Trophoblast cell (in vitro differentiated cells and primary cell): ENCODE measurements at regions not wholly inside any gene's neighbourhood (a gene's known extent, or its start where the extent isn't known, plus 50 kb on each side); places are given as distances from the start of the nearest gene placed in this dataset.
"Not testable (repeated sequence)": the region's sequence is repeated elsewhere in the genome, so short reads cannot be mapped to it uniquely, and the experiment has no call there.

Experiments used
- DNase-seq, 2 donors: peaks; one replicate each; pipeline ENCODE4 v3.0.0-alpha.2; 2016
- H2AFZ ChIP-seq: 2 replicates; pipeline ENCODE4 v1.6.1; 2013; ENCODE audit warnings: low read length, moderate library complexity, mild to moderate bottlenecking; ENCODE audit not compliant: insufficient read depth, poor library complexity
- H2AK5ac ChIP-seq: 2 replicates; pipeline ENCODE4 v1.6.1; 2013; ENCODE audit warnings: mild to moderate bottlenecking, low read length
- H2BK120ac ChIP-seq: 2 replicates; pipeline ENCODE4 v1.6.1; 2013; ENCODE audit warnings: low read length, mild to moderate bottlenecking, moderate library complexity; ENCODE audit not compliant: insufficient read depth, poor library complexity
- H2BK12ac ChIP-seq: 2 replicates; pipeline ENCODE4 v1.6.1; 2013; ENCODE audit warnings: mild to moderate bottlenecking, low read length, moderate library complexity
- H2BK5ac ChIP-seq: 2 replicates; pipeline ENCODE4 v1.6.1; 2013; ENCODE audit warnings: low read length, low read depth, moderate library complexity, mild to moderate bottlenecking; ENCODE audit not compliant: poor library complexity
- H3K14ac ChIP-seq: 2 replicates; pipeline ENCODE4 v1.6.1; 2013; ENCODE audit warnings: mild to moderate bottlenecking, low read length
- H3K18ac ChIP-seq: 2 replicates; pipeline ENCODE4 v1.6.1; 2013; ENCODE audit warnings: mild to moderate bottlenecking, low read length
- H3K23ac ChIP-seq: 2 replicates; pipeline ENCODE4 v1.6.1; 2013; ENCODE audit warnings: low read length
- H3K27ac ChIP-seq: 2 replicates; pipeline ENCODE4 v1.5.1; 2013; ENCODE audit warnings: low read depth, mild to moderate bottlenecking, inconsistent platforms, low read length, moderate library complexity
- H3K27me3 ChIP-seq: 2 replicates; pipeline ENCODE4 v1.6.1; 2013; ENCODE audit warnings: inconsistent platforms, mild to moderate bottlenecking, low read length, moderate library complexity; ENCODE audit not compliant: insufficient read depth
- H3K36me3 ChIP-seq, 2 experiments: 1 replicate in 1 of 2; 2 replicates in 1 of 2; pipeline ENCODE4 v1.6.1; 2013; ENCODE audit warnings: low read length in 2 of 2, mild to moderate bottlenecking in 2 of 2, moderate library complexity in 1 of 2; ENCODE audit not compliant: insufficient read depth in 2 of 2, control insufficient read depth in 1 of 2
- H3K4ac ChIP-seq: 2 replicates; pipeline ENCODE4 v1.6.1; 2013; ENCODE audit warnings: low read depth, mild to moderate bottlenecking, low read length, moderate library complexity
- H3K4me1 ChIP-seq, 2 experiments: 1 replicate in 1 of 2; 2 replicates in 1 of 2; pipeline ENCODE4 v1.6.1; 2013; ENCODE audit warnings: low read length in 2 of 2, mild to moderate bottlenecking in 2 of 2, moderate library complexity in 1 of 2; ENCODE audit not compliant: insufficient read depth in 2 of 2, control insufficient read depth in 1 of 2
- H3K4me2 ChIP-seq: 2 replicates; pipeline ENCODE4 v1.6.1; 2013; ENCODE audit warnings: inconsistent platforms, mild to moderate bottlenecking, low read length, moderate library complexity
- H3K4me3 ChIP-seq: 2 replicates; pipeline ENCODE4 v1.5.1; 2013; ENCODE audit warnings: mild to moderate bottlenecking, low read depth, low read length, inconsistent platforms
- H3K79me1 ChIP-seq: one replicate; pipeline ENCODE4 v1.6.1; 2013; ENCODE audit warnings: low read length
- H3K79me2 ChIP-seq: 2 replicates; pipeline ENCODE4 v1.6.1; 2013; ENCODE audit warnings: low read length, mild to moderate bottlenecking; ENCODE audit not compliant: control insufficient read depth, insufficient read depth, poor library complexity
- H3K9ac ChIP-seq: 2 replicates; pipeline ENCODE4 v1.6.1; 2013; ENCODE audit warnings: mild to moderate bottlenecking, low read length
- H3K9me3 ChIP-seq: 2 replicates; pipeline ENCODE4 v1.6.1; 2013; ENCODE audit warnings: low read depth, mild to moderate bottlenecking, control low read depth, inconsistent platforms, low read length; ENCODE audit not compliant: insufficient read depth
- H4K12ac ChIP-seq: 2 replicates; pipeline ENCODE4 v1.6.1; 2013; ENCODE audit warnings: low read depth, mild to moderate bottlenecking, low read length, moderate library complexity
- H4K8ac ChIP-seq: 2 replicates; pipeline ENCODE4 v1.6.1; 2013; ENCODE audit warnings: low read depth, mild to moderate bottlenecking, low read length, moderate library complexity
- H4K91ac ChIP-seq: one replicate; pipeline ENCODE4 v1.6.1; 2013; ENCODE audit warnings: low read depth, mild to moderate bottlenecking, low read length, moderate library complexity
- WGBS: extraction: QIAGEN DNeasy Blood & Tissue Kit; methylation state at CpG from one replicate; pipeline ENCODE4 v1.1.7; 2013; ENCODE audit warnings: missing lambda C conversion rate; ENCODE audit not compliant: insufficient read length, insufficient coverage; ENCODE audit errors: extremely low coverage; 5-methylcytosine and 5-hydroxymethylcytosine counted together

GRCh38 chrX:123788193-123788592 is 55.3 kb upstream of the THOC2 start:
- not testable (repeated sequence) for H4K8ac ChIP-seq, H3K4ac ChIP-seq, H3K14ac ChIP-seq, H3K79me1 ChIP-seq, H3K9me3 ChIP-seq, H3K4me1 ChIP-seq, H3K79me2 ChIP-seq, H3K36me3 ChIP-seq, H2BK5ac ChIP-seq, H4K91ac ChIP-seq, H2BK120ac ChIP-seq, H3K4me3 ChIP-seq, H3K23ac ChIP-seq, H3K18ac ChIP-seq, H2BK12ac ChIP-seq, H3K27me3 ChIP-seq, H4K12ac ChIP-seq, H3K9ac ChIP-seq, H3K27ac ChIP-seq, H3K4me2 ChIP-seq, H2AFZ ChIP-seq, H2AK5ac ChIP-seq
- no CpG with 5 or more reads among the region's 15 CpGs for WGBS
- peak in 1 of 2 donors; percentile 48 for DNase-seq

- Histone ChIP-seq H3K4me1 (no peaks in the 10 kb centered on the region), H3K4me2 (no peak overlapping the region), H2BK5ac (no peak overlapping the region), H3K27me3 (no peaks in the 10 kb centered on the region), H3K4ac (no peak overlapping the region), H4K12ac (no peak overlapping the region), H3K79me2 (no peaks in the 10 kb centered on the region), H4K8ac (no peak overlapping the region), H4K91ac (no peak overlapping the region), H3K36me3 (no peaks in the 10 kb centered on the region), H3K18ac (no peak overlapping the region), H3K14ac (no peak overlapping the region), H2BK12ac (no peak overlapping the region), H2AFZ (no peak overlapping the region), H2BK120ac (no peak overlapping the region), H3K27ac (no peak overlapping the region), H3K9ac (no peak overlapping the region), H3K23ac (no peak overlapping the region), H3K4me3 (no peak overlapping the region), H2AK5ac (no peak overlapping the region), H3K9me3 (no peaks in the 10 kb centered on the region), H3K79me1 (no peaks in the 10 kb centered on the region)
- DNase-seq = no peak
Measured at GRCh38 chrX:123788744-123789143, 55.9 kb upstream of the THOC2 start.

GRCh38 chrX:123797543-123798447 is 62.1 kb upstream of the XIAP start:
- Histone ChIP-seq H2AK5ac (peak overlapping the region; percentile 37), H3K27me3 (no peaks in the 10 kb centered on the region), H3K14ac (no peak overlapping the region), H2AFZ (no peak overlapping the region), H3K36me3 (no peaks in the 10 kb centered on the region), H3K4ac (no peak overlapping the region), H2BK12ac (peak overlapping the region; percentile 80), H3K9ac (no peak overlapping the region), H4K8ac (no peak overlapping the region), H2BK120ac (no peak overlapping the region), H3K9me3 (no peaks in the 10 kb centered on the region), H4K12ac (no peak overlapping the region), H3K79me1 (no peaks in the 10 kb centered on the region), H4K91ac (no peak overlapping the region), H3K23ac (no peak overlapping the region), H3K4me1 (peaks cover 4 to 10% of the 10 kb centered on the region in 2 experiments), H3K18ac (no peak overlapping the region), H3K79me2 (no peaks in the 10 kb centered on the region), H3K4me2 (no peak overlapping the region), H3K27ac (no peak overlapping the region), H3K4me3 (no peak overlapping the region), H2BK5ac (no peak overlapping the region)
- DNase-seq = peak in 1 of 2 donors; percentile 9
- WGBS = no CpG with 5 or more reads among the region's 8 CpGs

GRCh38 chrX:123798706-123799430 is 61.0 kb upstream of the XIAP start:
- no CpG with 5 or more reads among the region's 13 CpGs for WGBS
- H2BK5ac ChIP-seq, H2AFZ ChIP-seq, H3K79me1 ChIP-seq, H3K9me3 ChIP-seq, H2AK5ac ChIP-seq, H3K36me3 ChIP-seq, H3K27me3 ChIP-seq, H2BK120ac ChIP-seq, H2BK12ac ChIP-seq, H3K27ac ChIP-seq, H4K8ac ChIP-seq, H3K9ac ChIP-seq, H3K14ac ChIP-seq, H3K79me2 ChIP-seq, H3K4me3 ChIP-seq, H4K12ac ChIP-seq, H3K23ac ChIP-seq, H4K91ac ChIP-seq, H3K4me2 ChIP-seq, H3K4ac ChIP-seq, H3K18ac ChIP-seq: not testable (repeated sequence)
- DNase-seq = peak; percentile 43 to 71
- H3K4me1 ChIP-seq = peaks cover 4 to 10% of the 10 kb centered on the region in 2 experiments
